ENCODE measurements at regions not wholly inside any gene's neighbourhood (a gene's known extent, or its start where the extent isn't known, plus 50 kb on each side); places are given as distances from the start of the nearest gene placed in this dataset.

GRCh38 chr2:145484448-145485097 is 964.7 kb upstream of the ZEB2 start:
- TF ChIP-seq, protein P1, sequence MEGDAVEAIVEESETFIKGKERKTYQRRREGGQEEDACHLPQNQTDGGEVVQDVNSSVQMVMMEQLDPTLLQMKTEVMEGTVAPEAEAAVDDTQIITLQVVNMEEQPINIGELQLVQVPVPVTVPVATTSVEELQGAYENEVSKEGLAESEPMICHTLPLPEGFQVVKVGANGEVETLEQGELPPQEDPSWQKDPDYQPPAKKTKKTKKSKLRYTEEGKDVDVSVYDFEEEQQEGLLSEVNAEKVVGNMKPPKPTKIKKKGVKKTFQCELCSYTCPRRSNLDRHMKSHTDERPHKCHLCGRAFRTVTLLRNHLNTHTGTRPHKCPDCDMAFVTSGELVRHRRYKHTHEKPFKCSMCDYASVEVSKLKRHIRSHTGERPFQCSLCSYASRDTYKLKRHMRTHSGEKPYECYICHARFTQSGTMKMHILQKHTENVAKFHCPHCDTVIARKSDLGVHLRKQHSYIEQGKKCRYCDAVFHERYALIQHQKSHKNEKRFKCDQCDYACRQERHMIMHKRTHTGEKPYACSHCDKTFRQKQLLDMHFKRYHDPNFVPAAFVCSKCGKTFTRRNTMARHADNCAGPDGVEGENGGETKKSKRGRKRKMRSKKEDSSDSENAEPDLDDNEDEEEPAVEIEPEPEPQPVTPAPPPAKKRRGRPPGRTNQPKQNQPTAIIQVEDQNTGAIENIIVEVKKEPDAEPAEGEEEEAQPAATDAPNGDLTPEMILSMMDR (IDR thresholded peaks at IDR 0.05; ENCODE audit: low read depth, low read length) = 0 out of 2 replicates have a peak, but pooled peaks have one; percentile 2
- H3K4me3 ChIP-seq (ENCODE audit: low read depth, low read length) = no peak overlapping the region
- no peak for DNase-seq
- no peaks in the 10 kb centered on the region for H3K36me3 ChIP-seq
- no peaks in the 10 kb centered on the region for H3K27me3 ChIP-seq (ENCODE audit: insufficient read depth, low read depth, severe bottlenecking)
- H3K9me3 ChIP-seq (ENCODE audit: severe bottlenecking) = no peaks in the 10 kb centered on the region
- H3K27ac ChIP-seq = no peak overlapping the region

DNA sequence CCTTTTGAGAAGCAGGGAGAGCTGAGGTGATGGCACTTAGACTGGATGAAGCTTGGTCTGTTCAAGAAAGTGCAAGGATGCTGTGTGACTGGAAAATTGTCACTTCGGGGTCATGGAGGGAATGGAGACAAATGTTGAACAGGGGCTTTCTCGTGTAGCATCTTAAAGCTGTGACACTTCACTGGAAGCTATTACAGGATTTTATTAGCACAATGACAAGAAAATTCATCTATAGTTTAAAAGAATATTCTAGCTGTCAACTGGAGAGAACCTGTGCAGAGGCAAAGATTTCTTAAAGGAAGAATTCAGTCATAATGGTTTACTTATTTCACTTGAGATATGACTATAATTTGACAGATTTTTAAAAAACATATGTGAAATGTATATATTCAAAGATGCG is 963.9 kb upstream of the ZEB2 start:
- Histone ChIP-seq H3K27ac (no peak overlapping the region), H3K36me3 (no peaks in the 10 kb centered on the region), H3K4me3 (ENCODE audit: low read depth, low read length) (no peak overlapping the region), H3K27me3 (ENCODE audit: insufficient read depth, low read depth, severe bottlenecking) (no peaks in the 10 kb centered on the region), H3K9me3 (ENCODE audit: severe bottlenecking) (no peaks in the 10 kb centered on the region)
- no peak for DNase-seq
- TF ChIP-seq, protein P1 (IDR thresholded peaks at IDR 0.05; ENCODE audit: low read depth, low read length) = no peak

DNA sequence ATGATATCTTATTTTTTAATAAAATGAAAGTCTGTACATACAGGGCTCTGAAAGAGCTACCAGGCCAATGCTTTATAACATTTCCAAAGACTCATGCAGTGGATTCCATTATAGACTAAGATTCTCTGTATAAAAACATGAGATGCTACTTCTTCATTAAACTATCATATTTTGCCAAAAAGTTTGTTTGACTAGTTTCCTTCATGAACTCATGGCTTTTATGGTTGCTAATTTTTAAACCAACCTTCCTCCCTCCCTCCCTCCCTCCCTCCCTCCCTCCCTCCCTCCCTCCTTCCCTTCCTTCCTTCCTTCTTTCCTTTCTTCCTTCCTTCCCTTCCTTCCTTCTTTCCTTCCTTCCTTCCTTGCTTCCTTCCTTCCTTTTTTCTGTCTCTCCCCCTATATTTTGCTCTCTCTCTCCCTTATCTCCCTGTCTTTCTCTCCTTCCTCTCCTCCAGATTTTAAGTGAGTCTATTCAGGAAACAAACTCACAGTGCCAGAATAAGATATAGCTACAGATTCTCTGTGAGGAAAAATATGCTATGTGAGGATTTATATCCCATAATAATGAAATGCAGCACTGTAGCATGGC is 961.5 kb upstream of the ZEB2 start:
- no peaks in the 10 kb centered on the region for H3K36me3 ChIP-seq
- H3K27me3 ChIP-seq (ENCODE audit: insufficient read depth, low read depth, severe bottlenecking) = no peaks in the 10 kb centered on the region
- no peaks in the 10 kb centered on the region for H3K9me3 ChIP-seq (ENCODE audit: severe bottlenecking)
- TF ChIP-seq, protein P1 (IDR thresholded peaks at IDR 0.05; ENCODE audit: low read depth, low read length) = no peak
- no peak overlapping the region for H3K4me3 ChIP-seq (ENCODE audit: low read depth, low read length)
- no peak overlapping the region for H3K27ac ChIP-seq
- no peak for DNase-seq

DNA sequence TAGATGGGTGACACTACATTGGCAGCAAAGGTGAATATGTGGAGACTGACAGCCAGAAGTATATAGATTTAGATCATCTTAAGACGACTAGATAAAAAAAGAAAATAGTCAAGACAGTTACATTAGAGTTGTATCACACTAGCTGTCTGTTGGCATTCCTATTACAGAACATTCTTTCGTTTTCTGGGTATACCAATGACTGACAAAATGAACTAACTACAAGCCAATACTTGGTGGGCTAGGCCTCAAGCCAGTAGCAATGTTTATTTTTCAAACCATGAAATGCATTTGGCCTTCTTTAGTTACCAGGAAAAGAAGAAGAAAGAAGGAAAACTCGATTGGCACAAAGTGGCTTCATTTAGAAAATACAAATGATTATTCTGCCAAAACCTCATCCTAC is 944.9 kb upstream of the ZEB2 start:
- no peaks in the 10 kb centered on the region for H3K9me3 ChIP-seq (ENCODE audit: severe bottlenecking)
- no peak overlapping the region for H3K4me3 ChIP-seq (ENCODE audit: low read depth, low read length)
- no peaks in the 10 kb centered on the region for H3K36me3 ChIP-seq
- no peak for DNase-seq
- H3K27ac ChIP-seq = no peak overlapping the region
- TF ChIP-seq, protein P1 (IDR thresholded peaks at IDR 0.05; ENCODE audit: low read depth, low read length) = no peak
- H3K27me3 ChIP-seq (ENCODE audit: insufficient read depth, low read depth, severe bottlenecking) = no peaks in the 10 kb centered on the region

- no peaks in the 10 kb centered on the region for H3K27me3 ChIP-seq (ENCODE audit: insufficient read depth, low read depth, severe bottlenecking)
- no peak for DNase-seq
- no peak overlapping the region for H3K4me3 ChIP-seq (ENCODE audit: low read depth, low read length)
- TF ChIP-seq, protein P1 (IDR thresholded peaks at IDR 0.05; ENCODE audit: low read depth, low read length) = no peak
- no peaks in the 10 kb centered on the region for H3K9me3 ChIP-seq (ENCODE audit: severe bottlenecking)
- no peak overlapping the region for H3K27ac ChIP-seq
- H3K36me3 ChIP-seq = no peaks in the 10 kb centered on the region
Measured at GRCh38 chr2:145460112-145460511, 940.2 kb upstream of the ZEB2 start.

All from WERI-Rb-1 (cell line).